Endothelial cell (in vitro differentiated cells): ENCODE measurements at regions not wholly inside any gene's neighbourhood (a gene's known extent, or its start where the extent isn't known, plus 50 kb on each side); places are given as distances from the start of the nearest gene placed in this dataset.

Experiments used
- DNase-seq: peaks from one replicate; pipeline ENCODE4 v3.0.0; 2021; ENCODE audit warnings: low spot score
- H3K27ac Mint-ChIP-seq: one replicate; pipeline ENCODE4 v1.8.0; 2021; ENCODE audit warnings: mixed read lengths, inconsistent platforms; ENCODE audit not compliant: unreplicated experiment
- H3K27me3 Mint-ChIP-seq: one replicate; pipeline ENCODE4 v1.8.0; 2021; ENCODE audit warnings: mild to moderate bottlenecking, moderate library complexity, mixed read lengths, inconsistent platforms; ENCODE audit not compliant: unreplicated experiment
- H3K36me3 Mint-ChIP-seq: one replicate; pipeline ENCODE4 v1.8.0; 2021; ENCODE audit warnings: mild to moderate bottlenecking, low read depth, mixed read lengths, inconsistent platforms; ENCODE audit not compliant: unreplicated experiment
- H3K4me1 Mint-ChIP-seq: one replicate; pipeline ENCODE4 v1.8.0; 2021; ENCODE audit warnings: mild to moderate bottlenecking, mixed read lengths, inconsistent platforms; ENCODE audit not compliant: unreplicated experiment
- H3K4me3 Mint-ChIP-seq: one replicate; pipeline ENCODE4 v1.8.0; 2021; ENCODE audit warnings: mild to moderate bottlenecking, mixed read lengths, inconsistent platforms; ENCODE audit not compliant: unreplicated experiment
- H3K9me3 Mint-ChIP-seq: one replicate; pipeline ENCODE4 v1.8.0; 2021; ENCODE audit warnings: mixed read lengths, inconsistent platforms; ENCODE audit not compliant: unreplicated experiment
- TF ChIP-seq, protein P1 (sequence below): fragments of 200-600 bp; sonication (generic); IDR thresholded peaks from one replicate; pipeline ENCODE4 v1.5.0; 2021; ENCODE audit warnings: antibody characterized with exemption; ENCODE audit not compliant: unreplicated experiment

GRCh38 chr9:118008246-118008645 is 304.0 kb downstream of the TLR4 start:
- Mint-ChIP-seq H3K36me3 (no peaks in the 10 kb centered on the region), H3K4me1 (peaks cover 8% of the 10 kb centered on the region), H3K4me3 (no peak overlapping the region), H3K27me3 (no peaks in the 10 kb centered on the region), H3K9me3 (no peaks in the 10 kb centered on the region), H3K27ac (no peak overlapping the region)
- TF ChIP-seq, protein P1, sequence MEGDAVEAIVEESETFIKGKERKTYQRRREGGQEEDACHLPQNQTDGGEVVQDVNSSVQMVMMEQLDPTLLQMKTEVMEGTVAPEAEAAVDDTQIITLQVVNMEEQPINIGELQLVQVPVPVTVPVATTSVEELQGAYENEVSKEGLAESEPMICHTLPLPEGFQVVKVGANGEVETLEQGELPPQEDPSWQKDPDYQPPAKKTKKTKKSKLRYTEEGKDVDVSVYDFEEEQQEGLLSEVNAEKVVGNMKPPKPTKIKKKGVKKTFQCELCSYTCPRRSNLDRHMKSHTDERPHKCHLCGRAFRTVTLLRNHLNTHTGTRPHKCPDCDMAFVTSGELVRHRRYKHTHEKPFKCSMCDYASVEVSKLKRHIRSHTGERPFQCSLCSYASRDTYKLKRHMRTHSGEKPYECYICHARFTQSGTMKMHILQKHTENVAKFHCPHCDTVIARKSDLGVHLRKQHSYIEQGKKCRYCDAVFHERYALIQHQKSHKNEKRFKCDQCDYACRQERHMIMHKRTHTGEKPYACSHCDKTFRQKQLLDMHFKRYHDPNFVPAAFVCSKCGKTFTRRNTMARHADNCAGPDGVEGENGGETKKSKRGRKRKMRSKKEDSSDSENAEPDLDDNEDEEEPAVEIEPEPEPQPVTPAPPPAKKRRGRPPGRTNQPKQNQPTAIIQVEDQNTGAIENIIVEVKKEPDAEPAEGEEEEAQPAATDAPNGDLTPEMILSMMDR: no peak
- DNase-seq: no peak

- H3K9me3 Mint-ChIP-seq: no peaks in the 10 kb centered on the region
- no peak overlapping the region for H3K4me3 Mint-ChIP-seq
- DNase-seq: no peak
- H3K27me3 Mint-ChIP-seq: no peaks in the 10 kb centered on the region
- peaks cover 8% of the 10 kb centered on the region for H3K4me1 Mint-ChIP-seq
- no peaks in the 10 kb centered on the region for H3K36me3 Mint-ChIP-seq
- TF ChIP-seq, protein P1: no peak
- H3K27ac Mint-ChIP-seq: no peak overlapping the region
These were observed 305.4 kb downstream of the TLR4 start for GRCh38 chr9:118009614-118010013.

- H3K27ac Mint-ChIP-seq: no peak overlapping the region
- H3K4me1 Mint-ChIP-seq: no peaks in the 10 kb centered on the region
- no peaks in the 10 kb centered on the region for H3K27me3 Mint-ChIP-seq
- H3K4me3 Mint-ChIP-seq: no peak overlapping the region
- peaks cover 4% of the 10 kb centered on the region for H3K9me3 Mint-ChIP-seq
- no peaks in the 10 kb centered on the region for H3K36me3 Mint-ChIP-seq
- TF ChIP-seq, protein P1: no peak
- DNase-seq: no peak
These were observed 313.5 kb downstream of the TLR4 start for GRCh38 chr9:118017607-118018122.

DNA sequence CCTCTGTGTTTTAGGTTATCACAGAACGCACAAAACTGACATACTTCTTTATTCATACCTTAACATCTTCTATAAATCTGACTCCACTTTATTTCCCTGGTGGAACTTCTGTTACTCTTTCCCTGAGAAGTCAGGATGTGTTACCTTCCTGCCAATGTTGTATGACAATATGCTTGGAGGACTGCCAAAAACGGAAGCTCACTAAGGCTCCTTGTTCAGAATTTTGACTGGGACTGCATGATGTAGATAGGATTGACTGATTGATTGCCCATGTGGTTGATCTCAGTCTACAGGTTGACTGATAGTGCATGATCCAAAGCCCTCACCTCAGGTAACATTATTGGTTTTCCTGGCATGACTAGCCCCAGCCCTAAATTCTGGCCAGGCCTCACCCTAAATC is 319.4 kb downstream of the TLR4 start:
- Mint-ChIP-seq H3K4me1 (peaks cover 4% of the 10 kb centered on the region), H3K4me3 (no peak overlapping the region), H3K36me3 (no peaks in the 10 kb centered on the region), H3K27me3 (no peaks in the 10 kb centered on the region), H3K27ac (no peak overlapping the region), H3K9me3 (peaks cover under 1% of the 10 kb centered on the region)
- DNase-seq: no peak
- TF ChIP-seq, protein P1: no peak

GRCh38 chr9:118028225-118028624 is 324.0 kb downstream of the TLR4 start:
- H3K4me1 Mint-ChIP-seq: peaks cover 4% of the 10 kb centered on the region
- H3K27ac Mint-ChIP-seq: no peak overlapping the region
- H3K4me3 Mint-ChIP-seq: no peak overlapping the region
- no peaks in the 10 kb centered on the region for H3K36me3 Mint-ChIP-seq
- TF ChIP-seq, protein P1: no peak
- peaks cover 10% of the 10 kb centered on the region for H3K9me3 Mint-ChIP-seq
- no peak for DNase-seq
- no peaks in the 10 kb centered on the region for H3K27me3 Mint-ChIP-seq
